GM18526 (cell line): ENCODE measurements at regions not wholly inside any gene's neighbourhood (a gene's known extent, or its start where the extent isn't known, plus 50 kb on each side); places are given as distances from the start of the nearest gene placed in this dataset.

ENCODE experiments used
- POLR2A ChIP-seq: IDR thresholded peaks from 3 replicates; pipeline ENCODE4 v1.6.1; 2011; ENCODE audit not compliant: insufficient read length; ENCODE audit errors: extremely low read depth

- no peak for TF ChIP-seq POLR2A
Observed at GRCh38 chr20:48425817-48426612, 401.8 kb downstream of the PREX1 start.

DNA sequence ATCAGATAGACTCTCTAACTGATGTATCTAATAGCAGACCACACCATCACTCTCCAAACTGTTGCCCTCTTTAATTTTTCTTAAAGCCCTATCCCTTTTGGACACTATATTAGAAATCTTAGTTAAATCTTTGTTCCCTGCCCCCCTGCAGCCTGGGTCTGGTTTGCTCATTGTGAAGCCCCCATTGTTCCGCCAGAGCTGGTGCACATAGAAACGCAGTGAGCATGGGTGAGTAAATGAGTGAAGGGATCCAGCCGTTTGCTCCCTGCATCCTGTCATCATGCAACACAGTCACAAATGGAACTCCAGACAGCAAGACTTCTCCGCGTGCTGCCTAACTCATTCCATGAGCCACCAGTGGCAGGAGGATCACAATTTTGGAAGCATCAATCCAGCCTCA, 402.5 kb downstream of the PREX1 start:
- TF ChIP-seq POLR2A: no peak

GRCh38 chr20:48422242-48422960, 405.4 kb downstream of the PREX1 start:
- TF ChIP-seq POLR2A: no peak

GRCh38 chr20:48421547-48421946, 406.3 kb downstream of the PREX1 start:
- TF ChIP-seq POLR2A: no peak

DNA sequence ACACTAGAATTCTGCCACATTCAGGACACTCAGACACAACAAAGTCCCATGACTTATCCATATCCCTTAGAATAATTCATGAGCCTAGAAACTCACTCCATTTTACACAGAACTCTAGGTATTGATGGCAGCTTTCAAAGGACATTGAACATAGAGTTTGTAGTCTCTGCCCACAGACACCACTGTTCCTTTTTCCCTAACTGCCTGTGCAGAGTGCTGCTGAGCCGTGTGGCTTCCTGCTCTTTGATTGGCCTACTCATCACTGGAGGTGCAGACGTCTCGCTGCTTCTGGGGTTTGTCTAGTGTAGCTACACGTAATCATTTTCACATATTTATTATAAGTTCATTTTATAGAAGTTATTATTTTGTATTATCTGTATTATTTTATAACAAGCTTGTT, 407.6 kb downstream of the PREX1 start:
- TF ChIP-seq POLR2A: no peak

DNA sequence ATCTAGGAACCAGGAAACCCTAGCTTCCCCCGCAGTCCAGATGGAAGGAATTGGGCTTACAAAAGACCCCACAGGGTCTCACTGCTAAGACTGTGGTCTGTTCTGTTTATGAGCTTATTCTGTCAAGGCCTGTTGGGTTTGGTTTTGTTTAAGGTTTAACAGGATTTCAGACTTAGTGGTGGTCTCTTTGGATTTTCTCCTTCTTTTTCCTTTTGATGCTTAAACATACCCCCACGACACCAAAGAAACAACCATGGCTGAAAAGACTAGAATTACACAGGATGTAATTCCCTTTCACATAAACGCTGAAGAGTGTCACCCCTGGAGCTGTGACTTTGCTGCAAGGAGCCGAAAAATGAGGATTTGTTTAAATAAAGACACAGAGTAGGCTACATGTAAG, 408.6 kb downstream of the PREX1 start:
- TF ChIP-seq POLR2A: no peak

DNA sequence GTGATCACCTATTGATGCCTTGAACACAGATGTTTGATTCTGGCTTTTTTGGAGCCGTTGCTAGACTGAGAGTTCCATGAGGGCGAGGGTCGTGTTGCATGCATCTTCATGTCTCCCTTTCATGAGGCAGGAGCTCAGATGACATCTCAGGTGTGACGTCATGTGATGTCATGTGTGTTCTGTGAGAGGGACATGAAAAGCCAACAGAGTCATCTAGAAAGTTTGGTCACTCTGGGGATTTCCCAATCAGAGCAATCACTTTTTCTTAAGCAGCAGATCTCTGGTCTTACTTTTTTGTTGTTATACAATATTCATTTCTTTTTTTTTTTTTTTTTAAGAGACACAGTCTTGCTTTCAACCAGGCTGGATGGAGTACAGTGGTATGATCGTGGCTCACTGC, 411.8 kb downstream of the PREX1 start:
- TF ChIP-seq POLR2A: no peak

GRCh38 chr20:48414786-48415185, 413.0 kb downstream of the PREX1 start:
- no peak for TF ChIP-seq POLR2A

DNA sequence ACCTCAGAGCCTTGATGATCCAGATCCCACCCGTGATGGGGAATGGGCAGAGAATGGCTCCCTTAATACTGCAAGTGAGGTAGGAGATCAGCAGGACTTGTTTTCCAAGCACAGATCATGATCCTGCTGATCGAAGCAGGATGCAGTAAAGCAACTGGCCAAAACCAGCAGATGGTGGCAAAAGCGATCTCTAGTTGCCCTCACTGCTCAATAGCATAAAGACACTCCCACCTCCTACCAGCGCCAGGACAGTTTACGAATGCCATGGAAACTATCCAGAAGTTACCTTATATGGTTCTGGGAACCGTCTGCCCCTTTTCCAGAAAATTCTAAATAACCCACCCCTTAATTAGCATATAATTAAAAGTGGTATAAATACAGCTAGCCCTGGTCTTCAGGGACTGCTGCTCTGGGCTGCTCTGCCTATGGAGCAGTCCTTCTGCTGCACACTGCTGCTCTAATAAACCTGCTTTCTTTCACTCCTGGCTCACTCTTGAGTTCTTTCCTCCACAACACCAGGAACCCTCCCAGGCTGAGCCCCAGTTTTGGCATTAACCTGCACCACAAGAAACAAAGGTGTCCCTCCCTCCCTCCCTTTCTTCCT, 415.8 kb downstream of the PREX1 start:
- no peak for TF ChIP-seq POLR2A

GRCh38 chr20:48411245-48411644, 416.6 kb downstream of the PREX1 start:
- no peak for TF ChIP-seq POLR2A

GRCh38 chr20:48409055-48409615, 418.7 kb downstream of the PREX1 start:
- TF ChIP-seq POLR2A: no peak

GRCh38 chr20:48407710-48408109, 420.1 kb downstream of the PREX1 start:
- no peak for TF ChIP-seq POLR2A

- no peak for TF ChIP-seq POLR2A
Observed at GRCh38 chr20:48406912-48407340, 420.9 kb downstream of the PREX1 start.

- no peak for TF ChIP-seq POLR2A
Observed at GRCh38 chr20:48406498-48406897, 421.3 kb downstream of the PREX1 start.

DNA sequence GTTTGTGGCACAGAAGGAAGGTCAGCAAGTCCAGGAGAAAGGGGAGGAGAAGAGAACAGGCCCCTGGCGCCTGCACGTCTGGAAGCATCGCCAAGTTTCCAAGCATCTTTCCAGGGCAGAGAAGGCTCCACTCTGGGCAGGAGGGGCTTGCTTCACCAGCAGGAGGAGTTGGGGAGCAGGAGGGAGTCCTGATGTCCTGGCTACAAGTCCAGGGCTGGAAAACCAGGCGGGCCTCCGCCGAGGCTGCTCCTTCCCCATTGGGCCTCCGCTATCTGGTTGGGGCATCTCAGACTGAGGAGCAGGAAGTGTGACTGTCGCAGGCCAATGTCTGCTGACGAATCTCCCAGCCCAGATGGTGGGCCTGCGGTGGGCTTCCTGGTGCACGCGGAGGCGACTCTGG, 421.9 kb downstream of the PREX1 start:
- TF ChIP-seq POLR2A: no peak

- TF ChIP-seq POLR2A: no peak
Observed at GRCh38 chr20:48404598-48404997, 423.2 kb downstream of the PREX1 start.
